GM19455 (cell line): ENCODE measurements at regions not wholly inside any gene's neighbourhood (a gene's known extent, or its start where the extent isn't known, plus 50 kb on each side); places are given as distances from the start of the nearest gene placed in this dataset.
"Not testable (repeated sequence)": the region's sequence is repeated elsewhere in the genome, so short reads cannot be mapped to it uniquely, and the experiment has no call there.

Experiments
- ATAC-seq: cut with Tn5 transposase; IDR thresholded peaks from one replicate; pipeline ENCODE4 v1.9.1; 2021; ENCODE audit not compliant: unreplicated experiment

DNA sequence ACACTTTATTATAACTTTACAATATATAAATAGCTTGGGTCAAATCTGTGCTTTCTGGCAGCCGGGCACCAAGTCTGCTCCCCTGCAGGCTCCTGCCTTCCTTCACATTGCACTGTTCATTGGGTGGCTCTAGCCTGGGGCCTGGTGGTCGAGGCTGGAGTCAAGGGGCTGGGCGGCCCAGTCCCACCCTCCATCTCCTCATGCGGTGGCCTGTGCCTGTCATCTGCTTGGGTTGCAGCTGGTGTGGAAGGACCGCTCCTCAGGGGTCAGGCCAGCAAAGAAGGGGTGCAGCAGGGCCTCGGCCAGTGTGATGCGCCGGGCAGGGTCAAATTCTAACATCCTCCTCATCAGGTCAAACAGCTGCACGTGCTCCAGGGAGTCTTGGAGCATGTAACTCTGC, 106.7 kb upstream of the SLC24A2 start:
- not testable (repeated sequence) for ATAC-seq

DNA sequence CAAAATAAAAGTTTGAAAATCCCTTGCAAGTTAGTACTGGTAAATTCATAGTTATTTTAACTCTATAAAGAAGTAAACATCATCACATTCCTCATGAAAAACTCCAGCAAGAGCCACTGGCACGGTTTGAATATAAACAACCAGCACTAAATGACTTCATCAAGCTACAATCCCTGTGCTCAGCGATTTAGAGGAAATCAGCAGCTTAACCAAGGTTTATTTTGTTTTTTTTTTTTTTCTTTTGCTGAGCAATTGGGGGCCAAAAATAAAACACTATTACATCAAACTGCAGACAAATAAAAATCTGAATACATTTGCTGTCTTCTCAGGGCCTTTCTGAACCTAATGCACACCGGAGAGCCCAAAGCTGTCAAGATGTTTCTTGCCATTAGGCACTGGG, 106.2 kb upstream of the SLC24A2 start:
- no peak for ATAC-seq

DNA sequence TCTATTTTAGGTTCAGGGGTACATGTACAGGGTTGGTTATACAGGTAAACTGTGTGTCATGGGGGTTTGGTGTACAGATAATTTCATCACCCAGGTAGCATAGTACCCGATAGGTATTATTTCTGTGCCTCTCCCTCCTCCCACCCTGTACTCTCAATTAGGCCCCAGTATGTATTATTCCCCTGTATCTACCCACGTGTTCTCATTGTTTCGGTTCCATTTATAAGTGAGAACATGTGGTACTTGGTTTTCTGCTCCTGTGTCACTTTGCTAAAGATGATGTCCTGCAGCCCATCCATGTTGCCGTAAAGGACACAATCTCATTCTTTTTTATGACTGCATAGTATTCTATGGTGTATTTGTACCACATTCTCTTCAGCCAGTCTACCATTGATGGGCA, 96.8 kb upstream of the SLC24A2 start:
- ATAC-seq: no peak

DNA sequence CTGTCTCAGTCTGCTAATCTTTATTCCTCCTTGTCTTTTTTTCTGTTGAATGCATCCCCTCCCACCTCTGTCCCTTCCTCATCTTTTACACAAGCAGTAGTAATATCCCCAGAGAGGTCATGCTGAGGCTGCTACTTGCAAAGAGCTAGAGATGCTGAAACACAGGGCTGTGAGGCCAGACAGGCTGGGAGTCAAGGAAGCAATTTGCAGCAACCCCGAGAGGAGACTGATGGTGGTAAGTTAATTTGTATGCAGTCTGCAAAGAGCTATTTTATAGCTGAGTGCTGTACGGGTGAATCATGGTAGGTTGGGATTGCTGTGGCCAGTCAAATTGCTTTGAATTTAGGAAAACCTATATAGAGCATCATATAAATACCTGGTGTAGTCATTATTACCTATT, 90.2 kb upstream of the SLC24A2 start:
- no peak for ATAC-seq

DNA sequence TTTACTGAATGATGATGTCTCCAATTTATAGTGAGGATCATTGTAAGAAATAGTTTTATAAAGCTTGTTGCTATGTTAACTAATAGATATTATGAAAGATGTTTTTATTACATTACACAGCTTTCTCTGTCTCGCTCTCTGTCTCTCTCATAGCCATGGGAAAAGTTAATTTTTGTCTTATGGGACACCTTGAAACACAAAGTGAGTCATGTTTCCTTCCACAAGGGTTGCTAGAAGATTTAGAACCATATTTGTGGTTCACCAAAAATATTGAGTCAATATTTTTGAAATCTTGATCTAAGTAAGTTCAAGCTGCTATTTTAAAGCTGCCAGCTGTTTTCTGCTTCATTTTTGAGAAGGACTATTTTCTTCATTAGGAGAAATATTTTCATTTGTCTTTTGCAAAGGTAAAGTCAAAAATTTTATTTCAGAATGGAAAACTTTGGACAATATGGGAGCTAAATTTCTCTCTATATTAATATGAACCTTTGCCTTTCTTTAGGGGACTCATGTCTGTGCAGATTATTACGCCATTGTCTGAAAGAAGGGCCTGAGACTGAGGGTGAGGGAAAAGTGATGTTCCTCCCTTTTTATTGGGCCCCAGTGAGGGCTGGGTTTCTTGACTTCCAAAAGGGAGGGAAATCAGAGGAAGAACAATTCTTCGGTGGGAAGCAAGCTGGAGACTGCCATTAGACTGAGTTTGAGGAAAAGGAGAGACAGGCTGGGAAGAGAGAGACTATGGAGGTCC, 87.9 kb upstream of the SLC24A2 start:
- no peak for ATAC-seq

DNA sequence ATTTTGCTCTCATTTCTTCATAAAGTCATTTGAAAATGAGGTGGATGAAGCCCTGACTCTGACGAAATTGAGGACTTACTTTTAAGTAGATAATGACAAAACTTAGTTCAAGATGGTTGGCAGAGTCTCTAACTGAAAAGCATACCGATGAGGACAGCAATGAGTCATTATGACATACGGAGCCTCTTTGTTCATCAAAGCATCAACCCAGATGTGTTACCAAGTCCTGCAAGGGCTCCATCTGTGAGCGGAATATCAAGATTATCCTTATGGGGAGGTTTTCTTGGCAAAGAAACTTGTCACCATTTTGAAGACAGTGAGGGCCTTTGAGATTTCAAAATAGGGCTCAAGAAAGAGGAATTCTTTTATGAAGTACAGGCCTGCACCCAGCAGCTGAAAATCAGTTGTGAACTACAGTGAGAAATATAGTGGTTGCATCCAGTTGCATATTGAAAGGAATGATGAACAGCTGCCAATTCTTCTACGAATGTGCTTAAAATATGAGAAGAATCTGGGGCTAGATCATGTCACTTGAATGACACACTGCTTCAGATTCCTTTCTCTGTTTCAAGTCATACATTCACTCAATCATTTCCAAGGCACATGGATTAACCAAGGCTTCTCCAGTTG, 86.6 kb upstream of the SLC24A2 start:
- ATAC-seq: no peak

DNA sequence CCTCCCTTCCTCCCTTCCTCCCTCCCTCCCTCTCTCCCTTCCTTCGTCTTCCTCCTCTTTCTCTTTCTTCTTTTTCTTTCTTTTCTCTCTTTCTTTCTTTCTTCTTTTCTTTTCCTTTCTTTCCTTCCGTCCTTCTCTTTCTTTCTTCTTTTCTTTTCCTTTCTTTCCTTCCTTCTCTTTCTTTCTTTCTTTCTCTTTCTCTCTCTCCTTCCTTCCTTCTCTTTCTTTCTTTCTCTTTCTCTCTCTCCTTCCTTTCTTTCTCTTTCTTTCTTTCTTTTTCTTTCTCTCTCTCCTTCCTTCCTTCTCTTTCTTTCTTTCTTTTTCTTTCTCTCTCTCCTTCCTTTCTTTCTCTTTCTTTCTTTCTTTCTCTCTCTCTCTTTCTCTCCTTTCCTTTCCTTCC, 84.4 kb upstream of the SLC24A2 start:
- not testable (repeated sequence) for ATAC-seq

DNA sequence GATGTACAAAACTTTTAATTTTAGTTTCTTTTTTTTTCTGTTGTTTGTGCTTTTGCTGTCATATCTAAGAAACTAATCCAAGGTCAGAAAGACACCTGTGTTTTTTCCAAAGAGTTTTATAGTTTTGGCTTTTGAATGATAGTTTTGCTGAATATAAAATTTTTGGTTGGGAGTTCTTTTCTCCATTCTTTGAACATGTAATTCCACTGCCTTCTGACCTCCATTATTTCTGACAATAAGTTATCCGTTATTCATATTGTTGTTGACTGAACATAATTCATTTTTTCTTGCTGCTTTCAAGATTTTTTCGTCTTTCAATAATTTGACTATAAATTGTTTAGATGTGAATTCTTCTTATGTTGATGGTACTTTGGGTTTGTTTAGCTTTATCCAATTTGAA, 82.2 kb upstream of the SLC24A2 start:
- ATAC-seq: no peak

DNA sequence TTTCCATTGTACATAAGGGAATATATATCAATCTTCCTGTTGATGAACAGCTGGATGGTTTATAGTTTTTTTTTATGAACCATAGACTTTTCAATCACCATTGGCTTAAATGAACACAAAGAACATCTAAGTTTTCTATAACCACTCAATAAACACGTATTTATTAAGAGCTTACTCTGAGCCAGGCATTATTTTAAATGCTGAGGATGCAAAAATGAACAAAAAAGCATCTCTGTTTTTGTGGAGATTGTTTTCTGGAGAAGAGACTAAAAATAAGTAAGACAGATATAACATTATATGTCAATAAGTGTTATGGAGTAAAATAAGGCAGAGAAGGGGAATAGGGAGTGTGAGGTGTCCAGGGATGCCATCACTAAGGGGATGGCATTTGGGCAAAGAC, 52.1 kb upstream of the SLC24A2 start:
- no peak for ATAC-seq
